GM19395 (cell line): ENCODE measurements at regions not wholly inside any gene's neighbourhood (a gene's known extent, or its start where the extent isn't known, plus 50 kb on each side); places are given as distances from the start of the nearest gene placed in this dataset.
A peak's percentile ranks its signal among the peaks of the same experiment; 100 is the strongest.

ENCODE experiments used
- ATAC-seq: cut with Tn5 transposase; IDR thresholded peaks from one replicate; pipeline ENCODE4 v1.9.1; 2021; ENCODE audit warnings: mild to moderate bottlenecking, moderate library complexity; ENCODE audit not compliant: unreplicated experiment

- no peak for ATAC-seq
Observed at GRCh38 chr18:34631093-34631966, 78.8 kb upstream of the DTNA start.

GRCh38 chr18:34632321-34632720, 77.8 kb upstream of the DTNA start:
- no peak for ATAC-seq

DNA sequence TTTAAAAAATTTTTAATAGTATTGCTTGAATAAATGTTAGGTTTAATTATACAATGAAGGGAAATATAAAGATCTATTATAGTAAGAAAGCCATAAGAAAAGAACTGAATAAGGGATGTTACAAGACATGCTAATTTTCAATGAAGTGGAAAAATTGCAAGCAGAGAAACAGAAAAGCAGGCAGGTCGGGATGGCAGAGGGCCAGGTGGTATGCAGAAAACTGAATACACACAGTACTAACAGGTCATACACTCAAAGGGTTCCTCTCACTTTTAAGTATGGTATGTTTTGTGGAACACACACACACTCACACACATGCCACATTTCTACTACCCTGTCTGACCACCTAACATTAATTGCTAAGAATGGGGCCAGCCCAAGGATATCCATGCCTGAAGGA, 76.7 kb upstream of the DTNA start:
- ATAC-seq: no peak

DNA sequence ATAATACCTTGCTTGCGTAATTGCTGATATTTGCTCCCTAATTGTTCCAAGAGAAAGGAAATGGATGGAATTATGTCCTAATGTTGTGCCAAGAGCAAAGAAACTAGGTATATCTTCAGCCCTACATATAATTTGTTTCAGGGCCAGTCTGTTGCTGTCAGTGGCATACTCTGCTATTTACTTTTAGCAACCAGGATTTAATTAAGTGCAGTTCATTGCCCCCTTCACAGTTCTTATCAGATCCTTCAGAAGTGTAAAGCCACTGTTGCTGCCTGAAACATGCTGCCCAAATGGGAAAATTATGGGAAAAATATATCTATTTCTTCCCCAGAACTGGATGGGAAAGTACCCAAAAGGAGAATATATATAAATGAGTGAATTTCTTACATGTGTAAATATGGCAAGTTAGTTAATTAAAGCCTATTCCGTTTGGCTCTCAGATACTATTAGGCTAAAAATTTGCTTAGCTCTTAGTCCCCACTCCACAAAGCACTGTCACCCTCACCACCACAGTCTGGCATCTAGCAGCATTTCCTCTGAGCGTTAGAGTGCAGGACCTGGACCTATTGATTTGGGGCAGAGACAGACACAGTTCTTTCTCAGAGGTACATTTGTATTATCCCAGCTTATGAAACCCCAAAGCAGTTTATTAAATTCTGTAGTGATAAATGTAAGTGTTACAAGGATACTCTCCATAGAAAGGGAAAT, 72.8 kb upstream of the DTNA start:
- no peak for ATAC-seq

GRCh38 chr18:34639687-34640086, 70.4 kb upstream of the DTNA start:
- no peak for ATAC-seq

DNA sequence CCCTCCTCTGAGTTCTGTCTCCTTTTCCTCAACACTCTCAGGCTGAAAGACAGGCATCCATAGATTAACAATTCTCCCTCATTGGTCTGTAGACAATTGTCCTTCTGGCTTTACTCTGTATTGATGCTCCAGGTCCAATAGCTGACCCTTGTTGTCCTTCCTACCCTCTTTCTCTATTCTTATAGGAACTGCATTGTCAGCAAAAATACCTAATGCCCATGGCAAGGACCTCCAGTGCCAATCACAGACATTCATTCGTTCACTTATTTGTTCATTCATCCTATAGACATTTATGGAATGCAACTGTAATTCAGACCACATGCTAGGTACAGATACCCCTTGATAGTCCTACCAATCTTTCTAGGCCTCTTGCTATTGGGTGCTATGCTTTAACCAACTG, 69.8 kb upstream of the DTNA start:
- ATAC-seq: no peak

GRCh38 chr18:34643989-34644388, 66.1 kb upstream of the DTNA start:
- no peak for ATAC-seq

- peak; percentile 65 for ATAC-seq
Observed at GRCh38 chr18:34647251-34647650, 62.8 kb upstream of the DTNA start.

- no peak for ATAC-seq
Observed at GRCh38 chr18:34648269-34648985, 61.7 kb upstream of the DTNA start.

DNA sequence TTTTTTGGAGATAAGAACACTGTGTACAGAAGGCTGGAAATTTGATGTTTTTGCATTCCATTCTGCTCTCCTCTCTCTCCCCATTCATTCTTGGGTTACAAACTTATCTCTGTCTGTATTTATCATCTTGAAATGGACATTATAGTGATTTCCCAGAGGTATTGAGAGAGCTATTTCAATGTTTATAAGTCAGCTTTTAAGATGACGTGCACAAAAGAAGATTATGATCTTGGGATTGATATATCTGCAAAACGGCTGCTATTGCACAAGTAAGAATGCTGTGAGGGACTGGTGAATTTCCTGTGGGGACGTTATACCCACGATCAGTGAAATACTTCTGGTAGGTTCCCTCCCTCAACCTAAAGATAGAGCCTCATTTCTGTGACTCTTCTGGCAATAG, 61.0 kb upstream of the DTNA start:
- ATAC-seq: no peak

DNA sequence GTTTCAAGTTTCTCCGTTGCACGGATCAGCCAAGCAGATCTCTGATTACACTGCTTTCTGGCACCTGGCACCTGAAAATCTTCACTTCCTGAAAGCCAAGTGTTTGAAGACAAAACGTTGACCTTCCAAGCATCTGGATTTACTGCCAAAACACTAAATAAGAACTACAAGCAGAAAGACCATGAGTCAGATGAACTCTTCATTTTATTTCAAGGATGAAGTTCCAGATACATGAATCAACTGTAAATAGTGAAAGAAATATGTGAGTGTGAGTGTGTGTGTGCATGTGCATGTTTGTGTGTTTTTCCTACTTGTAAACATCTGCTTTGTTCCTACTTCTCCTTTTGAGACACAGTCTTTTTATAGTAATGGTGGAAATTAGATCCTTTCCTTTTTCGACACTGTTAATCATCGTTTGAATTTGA, 60.0 kb upstream of the DTNA start:
- ATAC-seq: no peak

GRCh38 chr18:34651586-34652369, 58.3 kb upstream of the DTNA start:
- no peak for ATAC-seq

- no peak for ATAC-seq
Observed at GRCh38 chr18:34655131-34655530, 55.0 kb upstream of the DTNA start.

- no peak for ATAC-seq
Observed at GRCh38 chr18:34657860-34658500, 52.1 kb upstream of the DTNA start.

GRCh38 chr18:34659579-34660517, 50.2 kb upstream of the DTNA start:
- ATAC-seq: no peak
